Upper lobe of left lung (tissue), 6 donors: ENCODE measurements at regions not wholly inside any gene's neighbourhood (a gene's known extent, or its start where the extent isn't known, plus 50 kb on each side); places are given as distances from the start of the nearest gene placed in this dataset.

ENCODE experiments used
- ATAC-seq, 2 donors: fragments of 200-7000 bp; cut with Tn5 transposase; one replicate each; pipeline ENCODE4 v1.9.1; 2022; ENCODE audit warnings: mild to moderate bottlenecking in 2 of 2, moderate library complexity in 2 of 2; ENCODE audit not compliant: low FRiP score in 2 of 2
- DNase-seq, 2 donors: peaks; one replicate each; pipeline ENCODE4 v3.0.0-alpha.2; 2019 to 2020
- H3K27ac ChIP-seq, 4 donors: fragments of 200-600 bp; sonication (generic); one replicate each; pipeline ENCODE4 v1.5.1; 2016 to 2019
- H3K27me3 ChIP-seq, 4 donors: fragments of 200-600 bp; sonication (generic); one replicate each; pipeline ENCODE4 v1.5.1; 2017 to 2019
- H3K36me3 ChIP-seq, 4 donors: fragments of 200-600 bp; sonication (generic); one replicate each; pipeline ENCODE4 v1.5.1; 2016 to 2019
- H3K4me1 ChIP-seq, 4 donors: fragments of 200-600 bp; sonication (generic); one replicate each; pipeline ENCODE4 v1.5.1; 2018 to 2019
- H3K4me3 ChIP-seq, 4 donors: fragments of 200-600 bp; sonication (generic); one replicate each; pipeline ENCODE4 v1.5.1; 2017 to 2019; ENCODE audit warnings: mild to moderate bottlenecking in 2 of 4, moderate library complexity in 1 of 4
- H3K9me3 ChIP-seq, 4 donors: fragments of 200-600 bp; sonication (generic); one replicate each; pipeline ENCODE4 v1.5.1; 2018 to 2019
- CTCF ChIP-seq, 6 experiments: fragments of 450-650 bp in 4 of 6; fragments of 200-600 bp in 2 of 6; sonication (generic) in 2 of 6; IDR thresholded peaks; one replicate each; pipeline ENCODE4 v1.5.1; 2016 to 2019; ENCODE audit warnings: antibody characterized with exemption in 6 of 6
- EP300 ChIP-seq, 4 donors: sonication (generic); formaldehyde crosslinking; IDR thresholded peaks; one replicate each; pipeline ENCODE4 v1.5.1; 2017; ENCODE audit warnings: antibody characterized with exemption in 4 of 4, control low read depth in 2 of 4
- POLR2A ChIP-seq, 4 donors: fragments of 450-650 bp; IDR thresholded peaks; one replicate each; pipeline ENCODE4 v1.5.1; 2016 to 2017; ENCODE audit warnings: antibody characterized with exemption in 4 of 4, mild to moderate bottlenecking in 2 of 4
- POLR2AphosphoS5 ChIP-seq, 2 donors: sonication (generic); formaldehyde crosslinking; IDR thresholded peaks; one replicate each; pipeline ENCODE4 v1.5.1; 2017; ENCODE audit warnings: antibody characterized with exemption in 2 of 2
- WGBS, 2 donors: methylation state at CpG; one replicate each; pipeline ENCODE4 v1.1.5; 2017 to 2018; 5-methylcytosine and 5-hydroxymethylcytosine counted together
- donor health status: DM: no; HTN: no; CAD: no; lungs with moderate emphysema.
- donor health status: DM: no; HTN: yes; CAD: no; lungs with severe emphysema.

- ATAC-seq, result no peak
- H3K27ac ChIP-seq, result no peak overlapping the region
- no peak for DNase-seq
- TF ChIP-seq POLR2A (IDR thresholded peaks at IDR 0.05), result no peak
- no peak for TF ChIP-seq POLR2AphosphoS5 (IDR thresholded peaks at IDR 0.05)
- TF ChIP-seq CTCF (IDR thresholded peaks at IDR 0.05), result no peak
- TF ChIP-seq EP300 (IDR thresholded peaks at IDR 0.05), result no peak
- peaks cover 0 to 2% (median 0%) of the 10 kb centered on the region in 4 donors for H3K4me1 ChIP-seq
- no peaks in the 10 kb centered on the region for H3K9me3 ChIP-seq
- no peaks in the 10 kb centered on the region for H3K36me3 ChIP-seq
- no peak overlapping the region for H3K4me3 ChIP-seq
- no peaks in the 10 kb centered on the region for H3K27me3 ChIP-seq
- 61 to 81% methylated on average over 2 of the region's 2 CpGs for WGBS, 2 donors
These were observed 51.2 kb upstream of the UGP2 start for GRCh38 chr2:63790491-63790890.

- Histone ChIP-seq H3K4me1 (peaks cover 0 to 2% (median 0%) of the 10 kb centered on the region in 4 donors), H3K36me3 (no peaks in the 10 kb centered on the region), H3K9me3 (no peaks in the 10 kb centered on the region), H3K27ac (no peak overlapping the region), H3K27me3 (no peaks in the 10 kb centered on the region), H3K4me3 (no peak overlapping the region)
- 33 to 50% methylated on average over 1 of the region's 1 CpG for WGBS, 2 donors
- ATAC-seq, result peak in 1 of 2 donors; percentile 87
- no peak for TF ChIP-seq POLR2A (IDR thresholded peaks at IDR 0.05)
- DNase-seq, result no peak
These were observed 50.8 kb upstream of the UGP2 start for GRCh38 chr2:63790906-63791305.

GRCh38 chr2:63791387-63791786, 50.3 kb upstream of the UGP2 start:
- DNase-seq, result no peak
- WGBS, 2 donors, result 81 to 91% methylated on average over 1 of the region's 1 CpG
- H3K4me3 ChIP-seq, result no peak overlapping the region
- no peaks in the 10 kb centered on the region for H3K27me3 ChIP-seq
- no peak for TF ChIP-seq EP300 (IDR thresholded peaks at IDR 0.05)
- peaks cover 0 to 2% (median 0%) of the 10 kb centered on the region in 4 donors for H3K4me1 ChIP-seq
- H3K36me3 ChIP-seq, result no peaks in the 10 kb centered on the region
- no peak overlapping the region for H3K27ac ChIP-seq
- no peak for ATAC-seq
- no peaks in the 10 kb centered on the region for H3K9me3 ChIP-seq
